ENCODE measurements at regions not wholly inside any gene's neighbourhood (a gene's known extent, or its start where the extent isn't known, plus 50 kb on each side); places are given as distances from the start of the nearest gene placed in this dataset.

- no peak for DNase-seq (ENCODE audit: low read depth in 4 of 4, low spot score in 2 of 4)
These were observed 377.9 kb downstream of the DNAJB9 start for GRCh38 chr7:108947526-108947925.

- no peak for DNase-seq (ENCODE audit: low read depth in 4 of 4, low spot score in 2 of 4)
These were observed 402.3 kb downstream of the DNAJB9 start for GRCh38 chr7:108972004-108972403.

- no peak for DNase-seq (ENCODE audit: low read depth in 4 of 4, low spot score in 2 of 4)
These were observed 403.4 kb downstream of the DNAJB9 start for GRCh38 chr7:108973075-108973474.

GRCh38 chr7:108974641-108975040 is 405.0 kb downstream of the DNAJB9 start:
- no peak for DNase-seq (ENCODE audit: low read depth in 4 of 4, low spot score in 2 of 4)

- DNase-seq (ENCODE audit: low read depth in 4 of 4, low spot score in 2 of 4): no peak
These were observed 415.4 kb downstream of the DNAJB9 start for GRCh38 chr7:108985037-108985436.

- DNase-seq (ENCODE audit: low read depth in 4 of 4, low spot score in 2 of 4): no peak
These were observed 419.6 kb downstream of the DNAJB9 start for GRCh38 chr7:108989319-108989718.

GRCh38 chr7:108997480-108997879 is 427.8 kb downstream of the DNAJB9 start:
- no peak for DNase-seq (ENCODE audit: low read depth in 4 of 4, low spot score in 2 of 4)

GRCh38 chr7:109003742-109004141 is 434.1 kb downstream of the DNAJB9 start:
- no peak for DNase-seq (ENCODE audit: low read depth in 4 of 4, low spot score in 2 of 4)

GRCh38 chr7:109009636-109010035 is 440.0 kb downstream of the DNAJB9 start:
- no peak for DNase-seq (ENCODE audit: low read depth in 4 of 4, low spot score in 2 of 4)

GRCh38 chr7:109020251-109020650 is 450.6 kb downstream of the DNAJB9 start:
- DNase-seq (ENCODE audit: low read depth in 4 of 4, low spot score in 2 of 4): no peak

- no peak for DNase-seq (ENCODE audit: low read depth in 4 of 4, low spot score in 2 of 4)
These were observed 451.7 kb downstream of the DNAJB9 start for GRCh38 chr7:109021390-109021789.

- no peak for DNase-seq (ENCODE audit: low read depth in 4 of 4, low spot score in 2 of 4)
These were observed 460.2 kb downstream of the DNAJB9 start for GRCh38 chr7:109029866-109030265.

- DNase-seq (ENCODE audit: low read depth in 4 of 4, low spot score in 2 of 4): no peak
These were observed 475.0 kb downstream of the DNAJB9 start for GRCh38 chr7:109044691-109045090.

- no peak for DNase-seq (ENCODE audit: low read depth in 4 of 4, low spot score in 2 of 4)
These were observed 479.7 kb downstream of the DNAJB9 start for GRCh38 chr7:109049366-109049765.

- no peak for DNase-seq (ENCODE audit: low read depth in 4 of 4, low spot score in 2 of 4)
These were observed 489.4 kb downstream of the DNAJB9 start for GRCh38 chr7:109059089-109059488.

GRCh38 chr7:109062798-109063197 is 493.1 kb downstream of the DNAJB9 start:
- DNase-seq (ENCODE audit: low read depth in 4 of 4, low spot score in 2 of 4): no peak

- DNase-seq (ENCODE audit: low read depth in 4 of 4, low spot score in 2 of 4): no peak
These were observed 503.9 kb downstream of the DNAJB9 start for GRCh38 chr7:109073543-109073942.

- DNase-seq (ENCODE audit: low read depth in 4 of 4, low spot score in 2 of 4): no peak
These were observed 506.8 kb downstream of the DNAJB9 start for GRCh38 chr7:109076396-109076972.

- no peak for DNase-seq (ENCODE audit: low read depth in 4 of 4, low spot score in 2 of 4)
These were observed 521.4 kb downstream of the DNAJB9 start for GRCh38 chr7:109091042-109091441.

GRCh38 chr7:109092268-109092667 is 522.6 kb downstream of the DNAJB9 start:
- DNase-seq (ENCODE audit: low read depth in 4 of 4, low spot score in 2 of 4): no peak

- no peak for DNase-seq (ENCODE audit: low read depth in 4 of 4, low spot score in 2 of 4)
These were observed 531.7 kb downstream of the DNAJB9 start for GRCh38 chr7:109101332-109101731.

GRCh38 chr7:109109558-109109957 is 539.9 kb downstream of the DNAJB9 start:
- no peak for DNase-seq (ENCODE audit: low read depth in 4 of 4, low spot score in 2 of 4)

GRCh38 chr7:109111086-109111485 is 541.4 kb downstream of the DNAJB9 start:
- DNase-seq (ENCODE audit: low read depth in 4 of 4, low spot score in 2 of 4): no peak
